ENCODE measurements at regions not wholly inside any gene's neighbourhood (a gene's known extent, or its start where the extent isn't known, plus 50 kb on each side); places are given as distances from the start of the nearest gene placed in this dataset.

GRCh38 chr5:97729938-97730337, 546.9 kb upstream of the RIOK2 start:
- TF ChIP-seq CTCF (IDR thresholded peaks at IDR 0.05), result no peak
- Histone ChIP-seq H3K36me3 (ENCODE audit: insufficient read depth in 1 of 2, low read depth in 1 of 2) (no peaks in the 10 kb centered on the region), H3K4me3 (no peak overlapping the region), H3K9me3 (no peaks in the 10 kb centered on the region), H3K27ac (no peak overlapping the region), H3K4me1 (no peaks in the 10 kb centered on the region), H3K27me3 (ENCODE audit: insufficient read depth in 3 of 3, low read length in 2 of 3) (no peaks in the 10 kb centered on the region)
- ATAC-seq (no peak), DNase-seq (no peak)
- intact Hi-C loops (cut with DNase I), result no loop called here

GRCh38 chr5:97735209-97735608, 552.2 kb upstream of the RIOK2 start:
- WGBS, 3 donors, result 73 to 81% (median 76%) methylated on average over 3 of the region's 3 CpGs
- Histone ChIP-seq H3K36me3 (ENCODE audit: insufficient read depth in 1 of 2, low read depth in 1 of 2) (no peaks in the 10 kb centered on the region), H3K4me3 (no peak overlapping the region), H3K27ac (no peak overlapping the region), H3K4me1 (no peaks in the 10 kb centered on the region), H3K27me3 (ENCODE audit: insufficient read depth in 3 of 3, low read length in 2 of 3) (no peaks in the 10 kb centered on the region), H3K9me3 (no peaks in the 10 kb centered on the region)
- no peak for DNase-seq
- no peak for ATAC-seq
- intact Hi-C loops (cut with DNase I), result no loop called here
- no peak for TF ChIP-seq CTCF (IDR thresholded peaks at IDR 0.05)

GRCh38 chr5:97737608-97738007, 554.6 kb upstream of the RIOK2 start:
- no peaks in the 10 kb centered on the region for H3K9me3 ChIP-seq
- intact Hi-C loops (cut with DNase I), result no loop called here
- H3K4me1 ChIP-seq, result no peaks in the 10 kb centered on the region
- no peaks in the 10 kb centered on the region for H3K27me3 ChIP-seq (ENCODE audit: insufficient read depth in 3 of 3, low read length in 2 of 3)
- DNase-seq (no peak), ATAC-seq (no peak)
- H3K4me3 ChIP-seq, result no peak overlapping the region
- TF ChIP-seq CTCF (IDR thresholded peaks at IDR 0.05), result no peak
- H3K27ac ChIP-seq, result no peak overlapping the region
- H3K36me3 ChIP-seq (ENCODE audit: insufficient read depth in 1 of 2, low read depth in 1 of 2), result no peaks in the 10 kb centered on the region
- WGBS, 3 donors, result 84 to 92% (median 85%) methylated on average over 6 of the region's 6 CpGs

GRCh38 chr5:97745817-97746216, 562.8 kb upstream of the RIOK2 start:
- no peaks in the 10 kb centered on the region for H3K27me3 ChIP-seq (ENCODE audit: insufficient read depth in 3 of 3, low read length in 2 of 3)
- TF ChIP-seq CTCF (IDR thresholded peaks at IDR 0.05), result no peak
- H3K4me3 ChIP-seq, result no peak overlapping the region
- no peaks in the 10 kb centered on the region for H3K36me3 ChIP-seq (ENCODE audit: insufficient read depth in 1 of 2, low read depth in 1 of 2)
- 90 to 94% (median 93%) methylated on average over 4 of the region's 4 CpGs for WGBS, 3 donors
- intact Hi-C loops (cut with DNase I), result no loop called here
- no peaks in the 10 kb centered on the region for H3K4me1 ChIP-seq
- no peak for DNase-seq
- H3K9me3 ChIP-seq, result no peaks in the 10 kb centered on the region
- no peak for ATAC-seq
- no peak overlapping the region for H3K27ac ChIP-seq

- TF ChIP-seq CTCF (IDR thresholded peaks at IDR 0.05), result no peak
- Histone ChIP-seq H3K4me3 (no peak overlapping the region), H3K27me3 (ENCODE audit: insufficient read depth in 3 of 3, low read length in 2 of 3) (no peaks in the 10 kb centered on the region), H3K9me3 (no peaks in the 10 kb centered on the region), H3K27ac (no peak overlapping the region), H3K4me1 (no peaks in the 10 kb centered on the region), H3K36me3 (ENCODE audit: insufficient read depth in 1 of 2, low read depth in 1 of 2) (no peaks in the 10 kb centered on the region)
- DNase-seq (no peak), ATAC-seq (no peak)
- intact Hi-C loops (cut with DNase I), result no loop called here
- WGBS, 3 donors, result 68 to 76% (median 69%) methylated on average over 2 of the region's 2 CpGs
These were observed 567.5 kb upstream of the RIOK2 start for GRCh38 chr5:97750576-97750975.
